ENCODE measurements at regions not wholly inside any gene's neighbourhood (a gene's known extent, or its start where the extent isn't known, plus 50 kb on each side); places are given as distances from the start of the nearest gene placed in this dataset.
"Not testable (repeated sequence)": the region's sequence is repeated elsewhere in the genome, so short reads cannot be mapped to it uniquely, and the experiment has no call there.

GRCh38 chr5:126058392-126058791 lies 364.8 kb upstream of the GRAMD2B start:
- no CpG with 5 or more reads among the region's 5 CpGs for WGBS (ENCODE audit: insufficient coverage, low lambda C conversion rate)
- H3K27me3 ChIP-seq (ENCODE audit: control insufficient read depth, insufficient read depth, low read length); H3K9me3 ChIP-seq (ENCODE audit: control insufficient read depth, low read depth, low read length); DNase-seq; H3K4me3 ChIP-seq (ENCODE audit: low read length); H3K4me1 ChIP-seq (ENCODE audit: control insufficient read depth, insufficient read depth, low read length); H3K27ac ChIP-seq (ENCODE audit: low read length); H3K36me3 ChIP-seq (ENCODE audit: control insufficient read depth, insufficient read depth, low read length): not testable (repeated sequence)

GRCh38 chr5:126062398-126063221 lies 360.6 kb upstream of the GRAMD2B start:
- no peaks in the 10 kb centered on the region for H3K9me3 ChIP-seq (ENCODE audit: control insufficient read depth, low read depth, low read length)
- no peaks in the 10 kb centered on the region for H3K27me3 ChIP-seq (ENCODE audit: control insufficient read depth, insufficient read depth, low read length)
- H3K36me3 ChIP-seq (ENCODE audit: control insufficient read depth, insufficient read depth, low read length) = no peaks in the 10 kb centered on the region
- 0% methylated on average over 1 of the region's 1 CpG for WGBS (ENCODE audit: insufficient coverage, low lambda C conversion rate)
- no peak overlapping the region for H3K27ac ChIP-seq (ENCODE audit: low read length)
- DNase-seq = no peak
- H3K4me1 ChIP-seq (ENCODE audit: control insufficient read depth, insufficient read depth, low read length) = no peaks in the 10 kb centered on the region
- H3K4me3 ChIP-seq (ENCODE audit: low read length) = no peak overlapping the region

DNA sequence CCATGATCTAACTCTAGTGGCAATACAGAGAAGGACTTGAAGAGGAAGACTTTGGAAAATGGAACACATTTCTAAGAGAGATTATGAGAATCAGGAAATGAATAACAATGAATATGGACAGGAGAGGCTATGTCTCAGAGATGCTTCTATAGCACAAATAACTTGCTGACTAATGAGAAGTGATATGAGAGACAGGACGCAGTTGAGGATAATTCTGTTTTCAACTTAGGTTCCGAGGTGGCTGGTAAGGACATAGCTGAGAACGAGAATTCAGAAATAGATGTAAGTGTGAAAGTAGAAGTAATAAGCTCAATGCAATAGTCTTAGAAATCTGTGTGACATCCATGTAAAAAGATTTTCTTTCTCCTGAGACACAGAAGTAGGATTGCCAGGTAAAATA lies 358.1 kb upstream of the GRAMD2B start:
- H3K27ac ChIP-seq (ENCODE audit: low read length) = no peak overlapping the region
- no peak overlapping the region for H3K4me3 ChIP-seq (ENCODE audit: low read length)
- no peaks in the 10 kb centered on the region for H3K36me3 ChIP-seq (ENCODE audit: control insufficient read depth, insufficient read depth, low read length)
- DNase-seq = no peak
- 90% methylated on average over 3 of the region's 3 CpGs for WGBS (ENCODE audit: insufficient coverage, low lambda C conversion rate)
- H3K4me1 ChIP-seq (ENCODE audit: control insufficient read depth, insufficient read depth, low read length) = no peaks in the 10 kb centered on the region
- no peaks in the 10 kb centered on the region for H3K27me3 ChIP-seq (ENCODE audit: control insufficient read depth, insufficient read depth, low read length)
- H3K9me3 ChIP-seq (ENCODE audit: control insufficient read depth, low read depth, low read length) = no peaks in the 10 kb centered on the region

DNA sequence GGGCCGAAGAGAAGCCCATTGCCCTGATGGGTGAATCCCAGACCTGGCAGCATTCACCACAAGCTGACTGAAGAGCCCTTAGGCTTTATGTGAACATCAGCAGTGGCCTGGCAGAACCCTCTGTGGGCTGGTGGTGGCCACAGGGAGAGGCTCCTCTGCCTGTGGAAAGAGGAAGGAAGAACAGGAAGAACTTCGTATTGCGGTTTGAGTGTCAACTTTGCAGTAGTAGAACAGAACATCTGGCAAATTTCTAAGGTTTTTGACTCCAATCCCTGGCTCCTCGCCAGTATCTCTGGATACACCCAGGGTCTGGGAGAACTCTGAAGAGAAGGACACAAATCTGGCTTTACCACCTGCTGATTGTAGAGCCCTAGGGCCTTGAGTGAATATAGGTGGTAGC lies 356.4 kb upstream of the GRAMD2B start:
- Histone ChIP-seq H3K9me3 (ENCODE audit: control insufficient read depth, low read depth, low read length) (no peaks in the 10 kb centered on the region), H3K27me3 (ENCODE audit: control insufficient read depth, insufficient read depth, low read length) (no peaks in the 10 kb centered on the region), H3K4me3 (ENCODE audit: low read length) (no peak overlapping the region), H3K27ac (ENCODE audit: low read length) (no peak overlapping the region), H3K36me3 (ENCODE audit: control insufficient read depth, insufficient read depth, low read length) (no peaks in the 10 kb centered on the region), H3K4me1 (ENCODE audit: control insufficient read depth, insufficient read depth, low read length) (no peaks in the 10 kb centered on the region)
- no peak for DNase-seq
- WGBS (ENCODE audit: insufficient coverage, low lambda C conversion rate) = no CpG with 5 or more reads among the region's 4 CpGs

- 82% methylated on average over 1 of the region's 2 CpGs for WGBS (ENCODE audit: insufficient coverage, low lambda C conversion rate)
- Histone ChIP-seq H3K4me1 (ENCODE audit: control insufficient read depth, insufficient read depth, low read length) (no peaks in the 10 kb centered on the region), H3K9me3 (ENCODE audit: control insufficient read depth, low read depth, low read length) (peaks cover 3% of the 10 kb centered on the region), H3K36me3 (ENCODE audit: control insufficient read depth, insufficient read depth, low read length) (no peaks in the 10 kb centered on the region), H3K27me3 (ENCODE audit: control insufficient read depth, insufficient read depth, low read length) (no peaks in the 10 kb centered on the region), H3K4me3 (ENCODE audit: low read length) (no peak overlapping the region), H3K27ac (ENCODE audit: low read length) (no peak overlapping the region)
- DNase-seq = no peak
Observed at GRCh38 chr5:126067404-126067803, 355.8 kb upstream of the GRAMD2B start.

GRCh38 chr5:126069329-126069728 lies 353.9 kb upstream of the GRAMD2B start:
- H3K36me3 ChIP-seq (ENCODE audit: control insufficient read depth, insufficient read depth, low read length) = no peaks in the 10 kb centered on the region
- no peak overlapping the region for H3K27ac ChIP-seq (ENCODE audit: low read length)
- no peak for DNase-seq
- 0% methylated on average over 1 of the region's 3 CpGs for WGBS (ENCODE audit: insufficient coverage, low lambda C conversion rate)
- H3K4me3 ChIP-seq (ENCODE audit: low read length) = no peak overlapping the region
- peaks cover 3% of the 10 kb centered on the region for H3K9me3 ChIP-seq (ENCODE audit: control insufficient read depth, low read depth, low read length)
- no peaks in the 10 kb centered on the region for H3K27me3 ChIP-seq (ENCODE audit: control insufficient read depth, insufficient read depth, low read length)
- H3K4me1 ChIP-seq (ENCODE audit: control insufficient read depth, insufficient read depth, low read length) = no peaks in the 10 kb centered on the region

DNA sequence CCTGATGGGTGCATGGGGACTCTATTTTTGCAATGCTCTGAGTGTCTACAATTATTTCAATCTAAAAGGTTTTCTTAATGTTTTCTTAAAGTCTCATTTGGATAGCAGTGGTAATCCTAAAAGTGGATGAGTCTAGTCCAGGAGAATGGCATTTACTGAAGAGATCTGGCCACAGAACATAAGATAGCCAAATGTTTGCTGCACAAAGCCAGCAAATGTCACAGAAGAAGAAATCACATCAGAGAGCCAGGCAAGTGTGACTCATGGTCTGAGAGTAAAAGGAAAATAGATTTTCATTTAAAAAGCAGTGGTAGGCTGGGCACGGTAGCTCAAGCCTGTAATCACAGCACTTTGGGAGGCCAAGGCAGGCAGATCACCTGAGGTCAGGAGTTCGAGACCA lies 352.7 kb upstream of the GRAMD2B start:
- DNase-seq = no peak
- Histone ChIP-seq H3K27me3 (ENCODE audit: control insufficient read depth, insufficient read depth, low read length) (no peaks in the 10 kb centered on the region), H3K27ac (ENCODE audit: low read length) (no peak overlapping the region), H3K9me3 (ENCODE audit: control insufficient read depth, low read depth, low read length) (peaks cover 3% of the 10 kb centered on the region), H3K4me1 (ENCODE audit: control insufficient read depth, insufficient read depth, low read length) (no peaks in the 10 kb centered on the region), H3K36me3 (ENCODE audit: control insufficient read depth, insufficient read depth, low read length) (no peaks in the 10 kb centered on the region), H3K4me3 (ENCODE audit: low read length) (no peak overlapping the region)
- no CpG with 5 or more reads among the region's 2 CpGs for WGBS (ENCODE audit: insufficient coverage, low lambda C conversion rate)

- no peak overlapping the region for H3K27ac ChIP-seq (ENCODE audit: low read length)
- peaks cover 3% of the 10 kb centered on the region for H3K9me3 ChIP-seq (ENCODE audit: control insufficient read depth, low read depth, low read length)
- no peak for DNase-seq
- H3K36me3 ChIP-seq (ENCODE audit: control insufficient read depth, insufficient read depth, low read length) = no peaks in the 10 kb centered on the region
- no peaks in the 10 kb centered on the region for H3K4me1 ChIP-seq (ENCODE audit: control insufficient read depth, insufficient read depth, low read length)
- H3K27me3 ChIP-seq (ENCODE audit: control insufficient read depth, insufficient read depth, low read length) = no peaks in the 10 kb centered on the region
- WGBS (ENCODE audit: insufficient coverage, low lambda C conversion rate) = no CpG with 5 or more reads among the region's 1 CpG
- no peak overlapping the region for H3K4me3 ChIP-seq (ENCODE audit: low read length)
Observed at GRCh38 chr5:126074538-126074937, 348.7 kb upstream of the GRAMD2B start.

- Histone ChIP-seq H3K36me3 (ENCODE audit: control insufficient read depth, insufficient read depth, low read length) (no peaks in the 10 kb centered on the region), H3K27ac (ENCODE audit: low read length) (no peak overlapping the region), H3K9me3 (ENCODE audit: control insufficient read depth, low read depth, low read length) (no peaks in the 10 kb centered on the region), H3K4me3 (ENCODE audit: low read length) (no peak overlapping the region), H3K27me3 (ENCODE audit: control insufficient read depth, insufficient read depth, low read length) (no peaks in the 10 kb centered on the region), H3K4me1 (ENCODE audit: control insufficient read depth, insufficient read depth, low read length) (no peaks in the 10 kb centered on the region)
- DNase-seq = no peak
- no CpG with 5 or more reads among the region's 3 CpGs for WGBS (ENCODE audit: insufficient coverage, low lambda C conversion rate)
Observed at GRCh38 chr5:126079266-126079665, 343.9 kb upstream of the GRAMD2B start.

GRCh38 chr5:126081209-126081608 lies 342.0 kb upstream of the GRAMD2B start:
- no peak for DNase-seq
- Histone ChIP-seq H3K27ac (ENCODE audit: low read length) (no peak overlapping the region), H3K4me3 (ENCODE audit: low read length) (no peak overlapping the region), H3K4me1 (ENCODE audit: control insufficient read depth, insufficient read depth, low read length) (no peaks in the 10 kb centered on the region), H3K36me3 (ENCODE audit: control insufficient read depth, insufficient read depth, low read length) (no peaks in the 10 kb centered on the region), H3K27me3 (ENCODE audit: control insufficient read depth, insufficient read depth, low read length) (no peaks in the 10 kb centered on the region), H3K9me3 (ENCODE audit: control insufficient read depth, low read depth, low read length) (no peaks in the 10 kb centered on the region)
- 100% methylated on average over 2 of the region's 2 CpGs for WGBS (ENCODE audit: insufficient coverage, low lambda C conversion rate)

DNA sequence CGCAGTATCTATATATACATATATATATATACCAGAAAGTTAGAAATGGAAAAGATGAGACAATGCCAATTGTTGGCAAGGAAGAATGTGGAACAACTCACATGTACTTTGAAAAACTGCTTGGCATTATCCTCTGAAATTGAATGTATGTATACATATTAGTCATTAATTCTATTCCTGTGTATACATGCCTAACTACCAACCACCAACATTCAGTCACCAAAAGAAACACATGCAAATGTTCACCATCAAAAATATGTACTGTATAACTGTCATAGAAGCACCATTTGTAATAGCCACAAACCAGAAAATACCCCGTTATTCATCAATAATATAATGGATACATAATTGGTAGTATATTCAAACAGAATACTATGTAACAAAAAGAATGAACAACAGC lies 330.2 kb upstream of the GRAMD2B start:
- H3K36me3 ChIP-seq (ENCODE audit: control insufficient read depth, insufficient read depth, low read length) = no peaks in the 10 kb centered on the region
- no peaks in the 10 kb centered on the region for H3K4me1 ChIP-seq (ENCODE audit: control insufficient read depth, insufficient read depth, low read length)
- DNase-seq = no peak
- no peak overlapping the region for H3K27ac ChIP-seq (ENCODE audit: low read length)
- 100% methylated on average over 1 of the region's 2 CpGs for WGBS (ENCODE audit: insufficient coverage, low lambda C conversion rate)
- H3K27me3 ChIP-seq (ENCODE audit: control insufficient read depth, insufficient read depth, low read length) = no peaks in the 10 kb centered on the region
- H3K4me3 ChIP-seq (ENCODE audit: low read length) = no peak overlapping the region
- no peaks in the 10 kb centered on the region for H3K9me3 ChIP-seq (ENCODE audit: control insufficient read depth, low read depth, low read length)
